HepG2 (cell line): ENCODE measurements at regions not wholly inside any gene's neighbourhood (a gene's known extent, or its start where the extent isn't known, plus 50 kb on each side); places are given as distances from the start of the nearest gene placed in this dataset.

ENCODE experiments used
- ATAC-seq: fragments of 200-7000 bp; cut with Tn5 transposase; 3 replicates; pipeline ENCODE4 v1.9.1; 2020; ENCODE audit warnings: mild to moderate bottlenecking, moderate library complexity
- BruUV-seq: library from RNA; stranded (reverse); fragments of 400-500 nt; replicated peaks from 2 replicates; lab custom pipeline; 2021; lab: Mats Ljungman, UMichigan
- CTCF ChIA-PET: fragments of 300-600 bp; formaldehyde crosslinking; extraction: SDS; loops from one replicate; lab custom pipeline; 2021; ENCODE audit warnings: low total read pairs, inconsistent platforms, low intra/inter-chr PET ratio; lab: Yijun Ruan, JAX
- POLR2A ChIA-PET: fragments of 350-600 bp; sonication (Branson Sonifier 250); formaldehyde crosslinking; loops from one replicate; lab custom pipeline; 2020; ENCODE audit warnings: antibody characterized with exemption, inconsistent platforms; lab: Yijun Ruan, JAX
- DNase-seq: peaks from one replicate; pipeline ENCODE4 v3.0.0-alpha.2; 2015; ENCODE audit warnings: low spot score
- FAIRE-seq: peaks from 3 replicates; lab custom pipeline; 2011; peaks lifted over from hg19 to GRCh38; lab: Jason Lieb, UNC
- H2AFZ ChIP-seq: one replicate; pipeline ENCODE4 v1.6.1; 2011; ENCODE audit warnings: low read length, inconsistent platforms
- H3K27ac ChIP-seq: fragments of 300-600 bp; 3 replicates; pipeline ENCODE4 v1.8.0; 2011; ENCODE audit warnings: mixed run types, mild to moderate bottlenecking, mixed read lengths, low read length, inconsistent platforms; ENCODE audit not compliant: insufficient read depth; ENCODE audit errors: extremely low read length
- H3K27me3 ChIP-seq, 2 experiments: fragments of 200-600 bp in 1 of 2; 2 replicates in 1 of 2; 3 replicates in 1 of 2; pipeline versions ENCODE4 v1.6.0 to v1.8.0; 2011; ENCODE audit warnings: low read length in 2 of 2, mild to moderate bottlenecking in 2 of 2, moderate library complexity in 2 of 2, inconsistent platforms in 1 of 2; ENCODE audit not compliant: insufficient read depth in 2 of 2, control insufficient read depth in 1 of 2
- H3K36me3 ChIP-seq, 2 experiments: fragments of 200-600 bp in 1 of 2; replicated peaks in 1 of 2; 2 replicates in 1 of 2; 3 replicates in 1 of 2; pipeline versions ENCODE4 v1.5.1 to v1.8.0; 2011; ENCODE audit warnings: low read length in 2 of 2, inconsistent platforms in 1 of 2; ENCODE audit not compliant: insufficient read depth in 2 of 2, control insufficient read depth in 1 of 2
- H3K4me1 ChIP-seq: 2 replicates; pipeline ENCODE4 v1.5.1; 2012; ENCODE audit warnings: low read length, inconsistent platforms; ENCODE audit not compliant: insufficient read depth
- H3K4me2 ChIP-seq: 2 replicates; pipeline ENCODE4 v1.6.0; 2011; ENCODE audit warnings: low read depth, low read length, inconsistent platforms
- H3K4me3 ChIP-seq, 3 experiments: fragments of 200-600 bp in 1 of 3; sonication (generic), shearing (Covaris generic) in 1 of 3; replicated peaks in 1 of 3; 2 replicates each; pipeline ENCODE4 v1.5.1; 2011 to 2016; ENCODE audit warnings: low read length in 3 of 3, inconsistent platforms in 2 of 3, low read depth in 2 of 3, mild to moderate bottlenecking in 2 of 3, control low read depth in 1 of 3, mixed read lengths in 1 of 3; ENCODE audit not compliant: insufficient read depth in 1 of 3
- H3K79me2 ChIP-seq: one replicate; pipeline ENCODE4 v1.6.1; 2011; ENCODE audit warnings: low read length, inconsistent platforms; ENCODE audit not compliant: insufficient read depth
- H3K9ac ChIP-seq: 2 replicates; pipeline ENCODE4 v1.6.0; 2011; ENCODE audit warnings: mild to moderate bottlenecking, low read depth, low read length, inconsistent platforms; ENCODE audit not compliant: insufficient read depth
- H3K9me3 ChIP-seq: 2 replicates; pipeline ENCODE4 v1.5.1; 2012; ENCODE audit warnings: mild to moderate bottlenecking, low read length
- H4K20me1 ChIP-seq: 2 replicates; pipeline ENCODE4 v1.6.0; 2011; ENCODE audit warnings: inconsistent platforms, mild to moderate bottlenecking, low read length, moderate library complexity; ENCODE audit not compliant: insufficient read depth
- ARID5B ChIP-seq: IDR thresholded peaks from 2 replicates; pipeline ENCODE4 v1.4.0; 2020; ENCODE audit warnings: mild to moderate bottlenecking, missing genetic modification reagents
- BCLAF1 ChIP-seq: fragments of 450-650 bp; IDR thresholded peaks from 2 replicates; pipeline ENCODE4 v1.6.1; 2017; ENCODE audit warnings: mild to moderate bottlenecking
- MIER2 ChIP-seq: IDR thresholded peaks from 2 replicates; pipeline ENCODE4 v1.6.1; 2016; ENCODE audit warnings: missing biosample characterization, missing genetic modification reagents
- MLXIP ChIP-seq: sonication (generic); formaldehyde crosslinking; IDR thresholded peaks from 2 replicates; pipeline ENCODE4 v1.9.0; 2021; ENCODE audit warnings: missing genetic modification reagents, borderline replicate concordance
- ZBTB46 ChIP-seq: sonication (generic); formaldehyde crosslinking; IDR thresholded peaks from 2 replicates; pipeline ENCODE4 v1.4.0; 2020; ENCODE audit warnings: mild to moderate bottlenecking, missing genetic modification reagents, borderline replicate concordance
- WGBS: methylation state at CpG from one replicate; pipeline ENCODE4 v1.1.6; 2017; ENCODE audit warnings: low lambda C conversion rate; 5-methylcytosine and 5-hydroxymethylcytosine counted together
- in situ Hi-C: cut with HindIII; loops from 2 replicates; pipeline ENCODE4 v1.10.0; 2017; ENCODE audit warnings: low pct_unique_long_range_greater_than_20kb; ENCODE audit not compliant: extremely low pct_ligation_motif_present
- intact Hi-C: fragments of 100-400 bp; cut with micrococcal nuclease; formaldehyde crosslinking; loops from one replicate; pipeline ENCODE4 v1.10.0; 2022; ENCODE audit not compliant: unreplicated experiment

- TF ChIP-seq MLXIP (CRISPR knock-in tag) (no peak), ZBTB46 (no peak), ARID5B (CRISPR knock-in tag) (no peak)
These were observed 75.8 kb downstream of the TMEM17 start (continued) for GRCh38 chr2:62430146-62430545.

- H3K36me3 ChIP-seq, result no peaks in the 10 kb centered on the region
- H4K20me1 ChIP-seq, result no peaks in the 10 kb centered on the region
- intact Hi-C loops (no loop called here), in situ Hi-C loops (no loop called here)
- no peak for FAIRE-seq
- H3K4me1 ChIP-seq, result peaks cover 18% of the 10 kb centered on the region
- no peak for ATAC-seq
- no peak for DNase-seq
- WGBS, result 74% methylated on average over 9 of the region's 9 CpGs
- H3K4me3 ChIP-seq, result no peak overlapping the region
- H2AFZ ChIP-seq, result no peak overlapping the region
- no peaks in the 10 kb centered on the region for H3K9me3 ChIP-seq
- ChIA-PET POLR2A (no interaction called here), CTCF (no interaction called here)
- H3K4me2 ChIP-seq, result no peak overlapping the region
- H3K9ac ChIP-seq, result no peak overlapping the region
- H3K27me3 ChIP-seq, result peaks cover 1 to 11% of the 10 kb centered on the region in 2 experiments; a peak in 2 of 5 replicates
- no peaks in the 10 kb centered on the region for H3K79me2 ChIP-seq
- no TSS peak for BruUV-seq
- no peak overlapping the region for H3K27ac ChIP-seq
- no peak for TF ChIP-seq MIER2 (CRISPR knock-in tag)
- TF ChIP-seq BCLAF1, result no peak
These were observed 78.8 kb downstream of the TMEM17 start for GRCh38 chr2:62427146-62427545.
